Kidney (tissue), 13 donors: ENCODE measurements at regions not wholly inside any gene's neighbourhood (a gene's known extent, or its start where the extent isn't known, plus 50 kb on each side); places are given as distances from the start of the nearest gene placed in this dataset.

Source experiments
- DNase-seq, 5 donors: peaks; one replicate each; pipeline ENCODE4 v3.0.0-alpha.2; 2013 to 2020
- FAIRE-seq: peaks from 2 replicates; lab custom pipeline; 2012; peaks lifted over from hg19 to GRCh38; lab: Jason Lieb, UNC
- H3K27ac ChIP-seq, 2 donors: one replicate each; pipeline ENCODE4 v1.7.0; 2013; ENCODE audit warnings: low read depth in 2 of 2, low read length in 2 of 2, inconsistent platforms in 1 of 2
- H3K27me3 ChIP-seq: one replicate; pipeline ENCODE4 v1.7.1; 2013; ENCODE audit warnings: low read length, inconsistent platforms; ENCODE audit not compliant: control insufficient read depth, insufficient read depth
- H3K36me3 ChIP-seq, 3 donors: one replicate each; pipeline versions ENCODE4 v1.7.0 to v1.7.1; 2013; ENCODE audit warnings: low read length in 3 of 3, control low read depth in 1 of 3, inconsistent platforms in 1 of 3; ENCODE audit not compliant: insufficient read depth in 3 of 3, control insufficient read depth in 2 of 3
- H3K4me1 ChIP-seq, 3 donors: one replicate each; pipeline versions ENCODE4 v1.7.0 to v1.7.1; 2013; ENCODE audit warnings: low read length in 3 of 3, inconsistent platforms in 1 of 3, low read depth in 1 of 3; ENCODE audit not compliant: control insufficient read depth in 2 of 3, insufficient read depth in 2 of 3
- H3K4me3 ChIP-seq, 3 donors: one replicate each; pipeline versions ENCODE4 v1.7.0 to v1.8.1; 2013; ENCODE audit warnings: low read length in 3 of 3, control low read depth in 1 of 3, inconsistent platforms in 1 of 3
- H3K9ac ChIP-seq, 3 donors: one replicate each; pipeline versions ENCODE4 v1.7.0 to v1.7.1; 2013; ENCODE audit warnings: low read length in 3 of 3, control low read depth in 1 of 3, inconsistent platforms in 1 of 3
- H3K9me3 ChIP-seq, 3 donors: one replicate each; pipeline versions ENCODE4 v1.7.0 to v1.7.1; 2013; ENCODE audit warnings: low read length in 3 of 3, control low read depth in 1 of 3, inconsistent platforms in 1 of 3; ENCODE audit not compliant: control insufficient read depth in 2 of 3, insufficient read depth in 1 of 3
- intact Hi-C: fragments of 100-400 bp; cut with DNase I; formaldehyde crosslinking; loops from one replicate; pipeline ENCODE4 v1.11.1; 2022
- TF ChIP-seq, protein P1 (sequence below): IDR thresholded peaks from 3 replicates; pipeline ENCODE4 v1.5.1; 2012; ENCODE audit warnings: mild to moderate bottlenecking, moderate library complexity, borderline replicate concordance; ENCODE audit not compliant: insufficient read depth; ENCODE audit errors: extremely low read depth
- donor health status: control.
- donor health status: control.
- donor health status: control.
- donor health status: control.
- donor health status: control.
- donor health status: DM: yes; HTN: yes; CAD: no.
- donor health status: Normal renal cell carcinoma (clear cell type).

DNA sequence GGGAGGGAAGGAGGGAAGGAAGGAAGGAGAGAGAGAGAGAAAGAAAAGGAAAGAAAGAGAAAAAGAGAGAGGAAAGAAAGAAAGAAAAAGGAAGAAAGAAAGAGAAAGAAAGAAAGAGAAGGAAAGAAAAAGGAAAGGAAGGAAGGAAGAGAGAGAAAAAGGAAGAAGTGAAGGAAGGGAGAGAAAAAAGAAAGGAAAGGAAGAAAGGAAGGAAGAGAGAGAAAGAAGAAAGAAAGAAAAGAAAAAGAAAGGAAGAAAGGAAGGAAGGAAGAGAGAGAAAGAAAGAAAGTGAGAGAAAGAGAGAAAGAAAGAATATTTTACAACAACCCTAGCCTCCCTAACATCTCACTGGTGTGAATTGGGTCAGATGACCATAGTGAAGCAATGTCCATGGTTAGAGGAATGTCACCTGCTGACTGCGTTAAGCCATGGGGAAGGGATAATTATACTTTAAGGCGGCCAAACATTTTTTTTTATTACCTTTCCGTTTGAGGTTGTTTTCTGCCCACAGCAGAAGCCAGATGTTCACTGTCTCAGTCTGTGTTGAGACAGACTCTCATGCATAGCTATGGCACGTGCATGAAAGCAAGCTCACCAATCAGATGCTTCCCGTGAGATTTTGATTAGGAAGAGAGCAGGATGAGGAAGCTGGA, 76.4 kb downstream of the SNRPE start:
- Histone ChIP-seq H3K4me3 (no peak overlapping the region), H3K9me3 (no peaks in the 10 kb centered on the region), H3K27ac (no peak overlapping the region), H3K36me3 (no peaks in the 10 kb centered on the region), H3K27me3 (no peaks in the 10 kb centered on the region), H3K9ac (no peak overlapping the region), H3K4me1 (no peaks in the 10 kb centered on the region)
- TF ChIP-seq, protein P1, sequence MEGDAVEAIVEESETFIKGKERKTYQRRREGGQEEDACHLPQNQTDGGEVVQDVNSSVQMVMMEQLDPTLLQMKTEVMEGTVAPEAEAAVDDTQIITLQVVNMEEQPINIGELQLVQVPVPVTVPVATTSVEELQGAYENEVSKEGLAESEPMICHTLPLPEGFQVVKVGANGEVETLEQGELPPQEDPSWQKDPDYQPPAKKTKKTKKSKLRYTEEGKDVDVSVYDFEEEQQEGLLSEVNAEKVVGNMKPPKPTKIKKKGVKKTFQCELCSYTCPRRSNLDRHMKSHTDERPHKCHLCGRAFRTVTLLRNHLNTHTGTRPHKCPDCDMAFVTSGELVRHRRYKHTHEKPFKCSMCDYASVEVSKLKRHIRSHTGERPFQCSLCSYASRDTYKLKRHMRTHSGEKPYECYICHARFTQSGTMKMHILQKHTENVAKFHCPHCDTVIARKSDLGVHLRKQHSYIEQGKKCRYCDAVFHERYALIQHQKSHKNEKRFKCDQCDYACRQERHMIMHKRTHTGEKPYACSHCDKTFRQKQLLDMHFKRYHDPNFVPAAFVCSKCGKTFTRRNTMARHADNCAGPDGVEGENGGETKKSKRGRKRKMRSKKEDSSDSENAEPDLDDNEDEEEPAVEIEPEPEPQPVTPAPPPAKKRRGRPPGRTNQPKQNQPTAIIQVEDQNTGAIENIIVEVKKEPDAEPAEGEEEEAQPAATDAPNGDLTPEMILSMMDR = no peak
- FAIRE-seq = no peak
- intact Hi-C loops = no loop called here
- peak in 1 of 5 donors; percentile 6 for DNase-seq

- Histone ChIP-seq H3K27ac (no peak overlapping the region), H3K4me3 (no peak overlapping the region), H3K27me3 (no peaks in the 10 kb centered on the region), H3K4me1 (no peaks in the 10 kb centered on the region), H3K9ac (no peak overlapping the region), H3K9me3 (no peaks in the 10 kb centered on the region), H3K36me3 (no peaks in the 10 kb centered on the region)
- intact Hi-C loops = no loop called here
- TF ChIP-seq, protein P1 = no peak
- no peak for DNase-seq
- no peak for FAIRE-seq
Measured at GRCh38 chr1:203944651-203945404, 83.4 kb downstream of the SNRPE start.

GRCh38 chr1:203954293-203954692, 92.9 kb downstream of the SNRPE start:
- H3K27ac ChIP-seq = no peak overlapping the region
- no peak for DNase-seq
- H3K9ac ChIP-seq = no peak overlapping the region
- H3K27me3 ChIP-seq = no peaks in the 10 kb centered on the region
- H3K36me3 ChIP-seq = no peaks in the 10 kb centered on the region
- TF ChIP-seq, protein P1 = no peak
- no peak overlapping the region for H3K4me3 ChIP-seq
- peaks cover 0 to 10% (median 0%) of the 10 kb centered on the region in 3 donors for H3K9me3 ChIP-seq
- no peak for FAIRE-seq
- intact Hi-C loops = no loop called here
- H3K4me1 ChIP-seq = no peaks in the 10 kb centered on the region
